ENCODE measurements at regions not wholly inside any gene's neighbourhood (a gene's known extent, or its start where the extent isn't known, plus 50 kb on each side); places are given as distances from the start of the nearest gene placed in this dataset.

- FAIRE-seq = no peak
Measured at GRCh38 chr2:8575834-8576423, 105.9 kb upstream of the ID2 start.

- FAIRE-seq = no peak
Measured at GRCh38 chr2:8576525-8577167, 105.2 kb upstream of the ID2 start.

GRCh38 chr2:8577573-8577972 is 104.3 kb upstream of the ID2 start:
- no peak for FAIRE-seq

- FAIRE-seq = no peak
Measured at GRCh38 chr2:8578335-8579244, 103.3 kb upstream of the ID2 start.

- FAIRE-seq = no peak
Measured at GRCh38 chr2:8579485-8580085, 102.3 kb upstream of the ID2 start.

GRCh38 chr2:8580316-8581233 is 101.3 kb upstream of the ID2 start:
- no peak for FAIRE-seq

- no peak for FAIRE-seq
Measured at GRCh38 chr2:8581234-8581561, 100.7 kb upstream of the ID2 start.

- no peak for FAIRE-seq
Measured at GRCh38 chr2:8581601-8582041, 100.2 kb upstream of the ID2 start.

GRCh38 chr2:8582191-8582590 is 99.7 kb upstream of the ID2 start:
- FAIRE-seq = no peak

- FAIRE-seq = no peak
Measured at GRCh38 chr2:8582651-8583399, 99.0 kb upstream of the ID2 start.

- no peak for FAIRE-seq
Measured at GRCh38 chr2:8583400-8584173, 98.3 kb upstream of the ID2 start.

- FAIRE-seq = no peak
Measured at GRCh38 chr2:8584174-8585066, 97.4 kb upstream of the ID2 start.

- FAIRE-seq = no peak
Measured at GRCh38 chr2:8586457-8587051, 95.3 kb upstream of the ID2 start.

- no peak for FAIRE-seq
Measured at GRCh38 chr2:8587251-8587791, 94.5 kb upstream of the ID2 start.

- no peak for FAIRE-seq
Measured at GRCh38 chr2:8587920-8588830, 93.7 kb upstream of the ID2 start.

- FAIRE-seq = no peak
Measured at GRCh38 chr2:8588831-8589191, 93.0 kb upstream of the ID2 start.

- FAIRE-seq = no peak
Measured at GRCh38 chr2:8589721-8590120, 92.1 kb upstream of the ID2 start.

GRCh38 chr2:8590938-8591337 is 90.9 kb upstream of the ID2 start:
- no peak for FAIRE-seq
